Panc1 (cell line): ENCODE measurements at regions not wholly inside any gene's neighbourhood (a gene's known extent, or its start where the extent isn't known, plus 50 kb on each side); places are given as distances from the start of the nearest gene placed in this dataset.

Source experiments
- CTCF ChIP-seq: fragments of 450-650 bp; IDR thresholded peaks from 2 replicates; pipeline ENCODE4 v1.5.1; 2017; ENCODE audit warnings: mild to moderate bottlenecking
- REST ChIP-seq, 2 experiments: IDR thresholded peaks; 2 replicates each; pipeline ENCODE4 v1.6.1; 2011 to 2012; ENCODE audit warnings: low read depth in 2 of 2, control low read depth in 1 of 2, low read length in 1 of 2, mild to moderate bottlenecking in 1 of 2, moderate library complexity in 1 of 2; ENCODE audit not compliant: insufficient read depth in 1 of 2

GRCh38 chr5:123743990-123744583 lies 232.1 kb downstream of the CSNK1G3 start:
- TF ChIP-seq CTCF (no peak), REST (IDR thresholded peaks at IDR 0.05; ENCODE audit: insufficient read depth in 1 of 2, low read depth in 2 of 2, low read length in 1 of 2) (no peak)
